Liver (tissue), 3 donors: ENCODE measurements at regions not wholly inside any gene's neighbourhood (a gene's known extent, or its start where the extent isn't known, plus 50 kb on each side); places are given as distances from the start of the nearest gene placed in this dataset.

ENCODE experiments used
- CTCF ChIP-seq: fragments of 150-350 bp; IDR thresholded peaks from 2 replicates; pipeline ENCODE4 v1.5.1; 2017; ENCODE audit warnings: improper control_type of control experiment, low read depth, low read length; ENCODE audit not compliant: missing input control
- GABPA ChIP-seq, 2 donors: IDR thresholded peaks in 1 of 2; conservative IDR thresholded peaks in 1 of 2; 2 replicates each; pipeline ENCODE4 v1.6.1; 2016; ENCODE audit warnings: antibody characterized with exemption in 2 of 2, mild to moderate bottlenecking in 1 of 2, moderate library complexity in 1 of 2
- REST ChIP-seq: IDR thresholded peaks from 2 replicates; pipeline ENCODE4 v1.6.1; 2016; ENCODE audit warnings: antibody characterized with exemption, mild to moderate bottlenecking
- RXRA ChIP-seq, 2 donors: IDR thresholded peaks; 2 replicates each; pipeline ENCODE4 v1.6.1; 2017 to 2018; ENCODE audit warnings: antibody characterized with exemption in 2 of 2, mild to moderate bottlenecking in 1 of 2
- donor health status: healthy.
- donor health status: healthy.

- no peak for TF ChIP-seq CTCF
- no peak for TF ChIP-seq GABPA (IDR thresholded peaks at IDR 0.05 in 1 of 2, conservative IDR thresholded peaks at IDR 0.05 in 1 of 2)
- no peak for TF ChIP-seq RXRA (IDR thresholded peaks at IDR 0.05)
- TF ChIP-seq REST, result no peak
Observed at GRCh38 chr1:55695151-55695550, 480.0 kb upstream of the USP24 start.
